Nephron progenitor cell (in vitro differentiated cells): ENCODE measurements at regions not wholly inside any gene's neighbourhood (a gene's known extent, or its start where the extent isn't known, plus 50 kb on each side); places are given as distances from the start of the nearest gene placed in this dataset.
"Not testable (repeated sequence)": the region's sequence is repeated elsewhere in the genome, so short reads cannot be mapped to it uniquely, and the experiment has no call there.

ENCODE experiments used
- DNase-seq: peaks from one replicate; pipeline ENCODE4 v3.0.0; 2021
- H3K27ac Mint-ChIP-seq: 2 replicates; pipeline ENCODE4 v1.8.0; 2021; ENCODE audit warnings: mild to moderate bottlenecking, moderate library complexity, mixed read lengths
- H3K27me3 Mint-ChIP-seq: 2 replicates; pipeline ENCODE4 v1.8.0; 2021; ENCODE audit warnings: mild to moderate bottlenecking, low read depth, mixed read lengths; ENCODE audit not compliant: poor library complexity
- H3K36me3 Mint-ChIP-seq: 2 replicates; pipeline ENCODE4 v1.8.0; 2021; ENCODE audit warnings: low read depth, mixed read lengths
- H3K4me1 Mint-ChIP-seq: 2 replicates; pipeline ENCODE4 v1.8.0; 2021; ENCODE audit warnings: mixed read lengths
- H3K4me3 Mint-ChIP-seq: 2 replicates; pipeline ENCODE4 v1.8.0; 2021; ENCODE audit warnings: mild to moderate bottlenecking, moderate library complexity, mixed read lengths
- H3K9me3 Mint-ChIP-seq: 2 replicates; pipeline ENCODE4 v1.8.0; 2021; ENCODE audit warnings: mild to moderate bottlenecking, moderate library complexity, mixed read lengths
- TF ChIP-seq, protein P1 (sequence below): fragments of 200-600 bp; sonication (generic); IDR thresholded peaks from 2 replicates; pipeline ENCODE4 v1.5.0; 2021; ENCODE audit warnings: antibody characterized with exemption

DNA sequence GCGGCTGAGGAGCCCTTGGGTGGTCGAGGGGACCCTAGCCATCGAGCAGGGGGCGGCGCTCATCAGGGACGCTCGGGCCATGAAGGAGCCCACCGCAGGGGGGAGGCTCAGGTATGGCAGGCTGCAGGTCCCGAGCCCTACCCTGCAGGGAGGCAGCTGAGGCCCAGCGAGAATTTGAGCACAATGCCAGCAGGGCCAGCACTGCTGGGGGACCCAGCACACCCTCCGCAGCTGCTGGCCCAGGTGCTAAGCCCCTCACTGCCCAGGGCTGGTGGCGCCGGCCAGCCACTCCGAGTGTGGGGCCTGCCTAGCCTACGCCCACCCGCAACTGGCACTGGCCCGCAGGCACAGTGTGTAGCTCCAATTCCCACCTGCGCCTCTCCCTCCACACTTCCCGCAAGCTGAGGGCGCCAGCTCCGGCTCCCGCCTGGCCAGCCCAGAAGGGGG, 325.4 kb upstream of the FRG1 start:
- Mint-ChIP-seq H3K4me1 (no peaks in the 10 kb centered on the region), H3K27ac (no peak overlapping the region), H3K9me3 (peaks cover 75% of the 10 kb centered on the region), H3K36me3 (no peaks in the 10 kb centered on the region), H3K27me3 (peaks cover 2% of the 10 kb centered on the region), H3K4me3 (no peak overlapping the region)
- TF ChIP-seq, protein P1, sequence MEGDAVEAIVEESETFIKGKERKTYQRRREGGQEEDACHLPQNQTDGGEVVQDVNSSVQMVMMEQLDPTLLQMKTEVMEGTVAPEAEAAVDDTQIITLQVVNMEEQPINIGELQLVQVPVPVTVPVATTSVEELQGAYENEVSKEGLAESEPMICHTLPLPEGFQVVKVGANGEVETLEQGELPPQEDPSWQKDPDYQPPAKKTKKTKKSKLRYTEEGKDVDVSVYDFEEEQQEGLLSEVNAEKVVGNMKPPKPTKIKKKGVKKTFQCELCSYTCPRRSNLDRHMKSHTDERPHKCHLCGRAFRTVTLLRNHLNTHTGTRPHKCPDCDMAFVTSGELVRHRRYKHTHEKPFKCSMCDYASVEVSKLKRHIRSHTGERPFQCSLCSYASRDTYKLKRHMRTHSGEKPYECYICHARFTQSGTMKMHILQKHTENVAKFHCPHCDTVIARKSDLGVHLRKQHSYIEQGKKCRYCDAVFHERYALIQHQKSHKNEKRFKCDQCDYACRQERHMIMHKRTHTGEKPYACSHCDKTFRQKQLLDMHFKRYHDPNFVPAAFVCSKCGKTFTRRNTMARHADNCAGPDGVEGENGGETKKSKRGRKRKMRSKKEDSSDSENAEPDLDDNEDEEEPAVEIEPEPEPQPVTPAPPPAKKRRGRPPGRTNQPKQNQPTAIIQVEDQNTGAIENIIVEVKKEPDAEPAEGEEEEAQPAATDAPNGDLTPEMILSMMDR: no peak
- no peak for DNase-seq

DNA sequence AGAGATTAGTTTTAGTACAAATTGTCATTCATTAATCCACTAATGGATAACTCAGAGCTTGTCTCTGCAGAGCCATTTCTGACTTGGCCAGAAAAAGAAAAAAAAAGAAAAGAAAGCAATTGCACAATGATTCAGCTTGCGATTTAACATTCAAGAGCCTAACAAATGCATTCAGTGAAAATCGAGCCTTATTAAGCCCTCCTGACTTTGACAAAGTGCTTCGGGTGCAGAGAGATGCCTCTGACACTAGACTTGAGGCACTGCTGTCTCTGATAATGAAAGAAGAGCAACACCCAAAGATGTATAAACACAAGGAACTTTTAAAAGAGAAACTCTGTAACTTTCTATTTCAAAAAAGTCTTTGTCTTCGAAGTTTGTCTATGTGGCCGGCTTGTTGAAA, 322.9 kb upstream of the FRG1 start:
- H3K9me3 Mint-ChIP-seq: peaks cover 60% of the 10 kb centered on the region
- not testable (repeated sequence) for DNase-seq, H3K27me3 Mint-ChIP-seq, H3K27ac Mint-ChIP-seq, H3K4me1 Mint-ChIP-seq, H3K36me3 Mint-ChIP-seq, H3K4me3 Mint-ChIP-seq

DNA sequence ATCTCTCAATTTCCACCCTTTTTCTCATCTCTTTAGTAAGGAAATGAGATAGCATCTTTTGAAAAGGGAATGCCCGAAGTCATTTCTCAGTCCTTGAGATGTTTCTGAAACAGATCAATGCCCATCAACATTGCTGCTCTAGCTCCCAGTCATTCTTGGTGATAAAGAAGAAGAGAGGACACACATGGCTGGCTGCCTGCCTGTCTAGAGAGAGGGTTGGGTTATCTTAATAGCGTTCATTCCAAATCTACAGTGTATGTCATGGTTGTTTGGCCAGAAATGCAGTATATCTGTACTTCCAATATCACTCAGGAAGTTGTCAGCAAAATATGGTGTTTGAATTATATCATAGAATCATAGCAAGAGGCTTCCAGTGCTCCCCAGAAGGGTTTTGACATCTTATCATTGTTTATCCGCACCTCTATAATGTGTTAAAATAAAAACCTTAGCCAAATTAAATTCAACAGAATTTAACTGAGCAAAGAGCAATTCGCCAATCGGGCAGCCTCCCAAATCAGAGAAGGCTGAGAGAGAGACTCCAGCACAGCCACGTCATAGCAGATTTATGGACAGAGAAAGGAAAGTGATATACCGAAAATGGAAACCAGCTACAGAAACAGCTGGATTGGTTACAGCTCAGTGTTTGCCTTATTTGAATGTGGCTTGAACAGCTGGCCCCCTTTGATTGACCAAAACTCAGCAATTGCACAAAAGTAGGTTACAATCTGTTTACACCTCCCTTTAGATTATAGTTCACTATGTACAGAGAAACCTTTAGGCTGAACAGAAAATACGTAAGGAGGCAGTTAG, 321.0 kb upstream of the FRG1 start:
- H3K27me3 Mint-ChIP-seq, H3K36me3 Mint-ChIP-seq, H3K27ac Mint-ChIP-seq, H3K4me3 Mint-ChIP-seq, DNase-seq, H3K4me1 Mint-ChIP-seq: not testable (repeated sequence)
- H3K9me3 Mint-ChIP-seq: peaks cover 46% of the 10 kb centered on the region

DNA sequence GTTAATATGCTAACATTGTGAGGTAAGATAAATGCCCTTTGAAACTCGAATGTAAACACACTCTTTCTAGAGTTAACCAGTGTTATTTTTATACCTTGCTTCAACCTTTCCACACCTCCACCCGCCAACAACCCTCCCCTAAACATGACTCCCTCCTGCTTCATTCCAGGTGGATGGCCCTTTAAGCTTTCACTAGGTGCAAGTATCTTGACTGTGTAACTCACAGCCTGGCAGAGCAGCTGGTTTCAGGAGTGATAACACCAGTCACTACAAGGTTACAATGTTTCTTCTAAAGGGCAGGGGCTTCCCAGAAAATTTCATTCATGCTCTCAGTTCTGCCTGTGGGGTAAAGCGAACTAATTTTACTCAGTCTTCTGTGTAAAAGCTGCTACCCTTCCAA, 318.1 kb upstream of the FRG1 start:
- peaks cover 31% of the 10 kb centered on the region for H3K9me3 Mint-ChIP-seq
- DNase-seq, H3K4me1 Mint-ChIP-seq, H3K27ac Mint-ChIP-seq, H3K27me3 Mint-ChIP-seq, H3K36me3 Mint-ChIP-seq, H3K4me3 Mint-ChIP-seq: not testable (repeated sequence)

DNA sequence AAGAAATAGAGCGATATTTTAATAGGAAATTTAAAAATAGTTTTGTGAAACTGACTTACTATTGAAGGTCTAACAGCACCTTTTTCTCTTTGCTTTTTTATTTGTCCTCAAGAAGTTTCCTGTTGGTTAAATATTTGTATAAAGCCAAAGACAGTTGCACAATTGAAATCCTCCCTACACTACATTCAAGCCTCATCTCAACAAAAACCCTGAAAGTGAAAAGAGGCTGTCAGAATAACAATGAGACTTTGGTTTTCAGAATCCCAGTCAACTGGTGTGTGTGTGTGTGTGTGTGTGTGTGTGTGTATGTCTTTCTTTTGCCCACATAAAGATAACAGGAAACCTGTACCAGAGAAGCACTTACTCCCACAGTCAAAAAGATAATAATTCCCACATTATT, 313.6 kb upstream of the FRG1 start:
- not testable (repeated sequence) for H3K4me3 Mint-ChIP-seq, H3K4me1 Mint-ChIP-seq, H3K27me3 Mint-ChIP-seq, H3K27ac Mint-ChIP-seq, DNase-seq, H3K36me3 Mint-ChIP-seq
- H3K9me3 Mint-ChIP-seq: peaks cover 37% of the 10 kb centered on the region

DNA sequence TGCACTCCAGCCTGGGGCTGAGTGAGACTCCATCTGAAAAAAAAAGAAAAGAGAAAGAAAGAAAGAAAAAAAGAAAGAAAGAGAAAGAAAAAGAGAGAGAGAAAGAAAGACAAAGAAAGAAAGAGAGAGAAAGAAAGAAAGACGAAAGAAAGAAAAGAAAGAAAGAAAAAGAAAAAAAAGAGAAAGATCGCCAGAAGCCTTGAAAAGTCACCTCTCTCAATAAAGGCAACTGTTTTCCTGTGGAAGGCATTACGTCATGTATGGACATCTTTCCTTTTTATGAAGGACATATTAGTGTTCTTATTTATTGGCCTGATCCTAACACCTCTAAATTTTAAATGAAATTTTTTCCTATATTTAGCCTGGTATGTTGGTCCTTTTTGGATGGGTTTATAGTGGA, 310.9 kb upstream of the FRG1 start:
- H3K9me3 Mint-ChIP-seq: peaks cover 37% of the 10 kb centered on the region
- not testable (repeated sequence) for DNase-seq, H3K27me3 Mint-ChIP-seq, H3K36me3 Mint-ChIP-seq, H3K4me1 Mint-ChIP-seq, H3K4me3 Mint-ChIP-seq, H3K27ac Mint-ChIP-seq

DNA sequence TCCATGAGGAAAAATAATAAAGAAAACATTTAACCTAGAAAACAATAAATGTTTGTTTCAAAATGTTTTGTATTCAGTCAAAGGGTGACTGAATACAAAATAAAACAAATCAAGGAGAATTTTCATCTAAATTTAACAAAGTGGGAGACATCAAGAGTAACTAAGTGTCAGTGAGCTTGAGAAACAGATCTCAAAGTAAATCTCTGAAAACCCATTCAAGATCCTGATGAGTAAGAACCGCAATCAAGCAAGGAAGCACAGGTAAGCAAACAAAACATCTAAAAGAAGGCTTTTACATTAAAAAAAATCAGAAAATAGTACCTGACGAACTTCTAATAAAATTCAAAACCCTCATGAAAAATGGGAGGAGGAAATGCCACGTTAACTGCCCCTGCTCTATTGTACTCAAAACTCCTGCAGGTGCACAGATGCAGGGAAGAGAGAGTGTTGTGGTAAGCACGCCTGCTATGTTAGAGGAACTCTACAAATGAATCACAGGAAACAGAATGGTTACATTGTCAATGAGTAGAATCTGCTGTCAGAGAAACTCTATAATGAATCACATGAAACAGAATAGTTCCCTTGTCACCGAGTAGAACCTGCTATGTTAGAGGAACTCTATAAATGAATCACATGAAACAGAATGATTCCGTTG, 309.6 kb upstream of the FRG1 start:
- peaks cover 48% of the 10 kb centered on the region for H3K9me3 Mint-ChIP-seq
- not testable (repeated sequence) for H3K36me3 Mint-ChIP-seq, H3K4me1 Mint-ChIP-seq, H3K27ac Mint-ChIP-seq, H3K27me3 Mint-ChIP-seq, H3K4me3 Mint-ChIP-seq, DNase-seq

DNA sequence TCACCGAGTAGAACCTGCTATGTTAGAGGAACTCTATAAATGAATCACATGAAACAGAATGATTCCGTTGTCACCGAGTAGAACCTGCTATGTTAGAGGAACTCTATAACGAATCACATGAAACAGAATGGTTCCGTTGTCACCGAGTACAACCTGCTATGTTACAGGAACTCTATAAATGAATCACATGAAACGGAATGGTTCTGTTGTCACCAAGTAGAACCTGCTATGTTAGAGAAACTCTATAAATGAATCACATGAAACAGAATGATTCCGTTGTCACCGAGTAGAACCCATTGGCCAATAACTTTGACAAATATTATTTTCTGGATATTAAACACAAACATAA, 309.1 kb upstream of the FRG1 start:
- H3K27ac Mint-ChIP-seq, DNase-seq: not testable (repeated sequence)

DNA sequence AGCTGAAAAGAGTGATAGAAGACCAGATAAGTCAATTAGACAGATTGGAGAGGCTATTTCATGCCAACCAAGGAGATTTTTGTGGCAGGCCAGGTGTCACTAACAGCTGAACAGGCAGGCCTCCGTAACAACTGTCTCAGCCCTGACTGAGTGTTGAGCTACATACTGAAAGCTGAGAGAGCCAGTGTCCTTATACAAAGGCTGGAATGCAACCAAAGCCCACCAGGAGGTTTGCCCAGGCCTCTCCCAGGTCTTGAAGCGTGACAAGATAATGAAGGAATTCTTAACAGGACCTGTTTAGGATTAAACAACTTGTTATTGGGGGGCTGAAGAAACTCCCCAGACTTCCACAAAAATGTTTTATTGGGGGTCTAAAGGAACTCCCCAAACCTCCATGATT, 290.2 kb upstream of the FRG1 start:
- H3K4me1 Mint-ChIP-seq, H3K27ac Mint-ChIP-seq, H3K27me3 Mint-ChIP-seq, H3K36me3 Mint-ChIP-seq, H3K4me3 Mint-ChIP-seq, DNase-seq: not testable (repeated sequence)
- H3K9me3 Mint-ChIP-seq: peaks cover 53% of the 10 kb centered on the region

More for the DNA sequence above, 309.1 kb upstream of the FRG1 start:
- peaks cover 51% of the 10 kb centered on the region for H3K9me3 Mint-ChIP-seq
- H3K4me1 Mint-ChIP-seq, H3K27me3 Mint-ChIP-seq, H3K4me3 Mint-ChIP-seq, H3K36me3 Mint-ChIP-seq: not testable (repeated sequence)

DNA sequence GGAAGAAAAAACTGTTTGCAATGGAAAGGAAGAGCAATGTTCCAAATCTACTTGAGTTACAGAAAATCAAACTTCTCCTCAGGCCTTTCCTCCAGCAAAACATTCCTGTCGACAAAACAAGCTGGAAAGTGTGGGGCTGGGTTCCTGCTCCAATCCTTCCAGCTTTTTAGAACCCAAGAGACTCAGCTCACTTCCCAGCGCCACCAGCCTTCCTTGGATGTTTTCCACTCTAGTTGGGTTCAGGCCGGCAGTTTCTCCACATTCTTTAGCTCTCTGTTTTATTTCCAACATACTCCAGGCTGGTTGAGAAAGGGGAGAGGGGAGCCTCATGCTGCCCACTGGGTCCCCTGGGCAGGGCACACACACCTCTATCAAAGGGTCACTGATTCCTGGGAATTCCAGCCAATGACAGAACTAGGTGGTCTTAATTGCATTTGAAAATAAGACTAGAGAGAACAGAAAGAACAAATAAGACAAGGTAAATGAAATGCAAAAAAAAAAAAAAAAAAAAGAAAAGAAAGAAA, 287.5 kb upstream of the FRG1 start:
- H3K4me1 Mint-ChIP-seq, H3K4me3 Mint-ChIP-seq, DNase-seq, H3K27me3 Mint-ChIP-seq, H3K27ac Mint-ChIP-seq, H3K36me3 Mint-ChIP-seq: not testable (repeated sequence)
- H3K9me3 Mint-ChIP-seq: peaks cover 57% of the 10 kb centered on the region

DNA sequence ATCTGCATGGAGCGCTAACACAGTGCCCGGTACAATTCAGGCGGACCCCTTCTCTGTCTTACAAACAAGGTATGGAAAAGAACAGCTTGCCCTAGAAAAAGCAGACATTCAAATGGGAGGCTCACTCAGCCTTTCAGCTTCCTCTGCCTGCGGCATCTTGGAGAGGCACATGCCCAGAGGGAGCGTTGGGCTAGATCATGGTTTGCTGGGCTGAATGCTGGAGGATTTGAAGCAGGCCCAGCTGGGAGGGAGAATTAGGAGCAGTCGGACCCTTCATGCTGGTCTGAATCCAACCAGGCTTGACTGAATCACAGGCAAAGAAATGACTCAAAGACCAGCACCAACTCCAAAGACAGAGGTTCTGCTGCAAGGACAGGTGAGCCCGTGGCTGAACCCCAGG, 286.7 kb upstream of the FRG1 start:
- H3K27me3 Mint-ChIP-seq, H3K4me1 Mint-ChIP-seq, DNase-seq, H3K36me3 Mint-ChIP-seq, H3K27ac Mint-ChIP-seq, H3K4me3 Mint-ChIP-seq: not testable (repeated sequence)
- H3K9me3 Mint-ChIP-seq: peaks cover 62% of the 10 kb centered on the region

DNA sequence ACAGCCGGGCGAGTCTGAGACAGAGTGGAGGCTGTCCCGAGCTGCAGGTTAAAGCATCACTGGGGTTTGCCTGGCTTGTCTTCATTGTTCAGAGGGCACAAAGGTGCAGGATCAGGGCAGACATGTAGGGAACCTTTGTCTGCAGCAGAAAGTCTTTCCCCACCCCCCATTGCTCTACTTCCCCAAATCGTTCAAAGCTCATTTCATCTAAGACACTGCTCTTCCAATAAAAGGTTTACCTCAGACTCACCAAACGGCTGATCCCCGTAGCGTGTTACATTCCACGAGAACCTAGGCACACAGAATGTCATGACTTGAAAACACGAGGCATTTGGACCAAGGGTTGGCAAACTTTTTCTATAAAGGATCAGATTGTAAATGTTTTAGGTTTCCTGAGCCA, 286.3 kb upstream of the FRG1 start:
- H3K27ac Mint-ChIP-seq, H3K27me3 Mint-ChIP-seq, H3K36me3 Mint-ChIP-seq, DNase-seq, H3K4me1 Mint-ChIP-seq, H3K4me3 Mint-ChIP-seq: not testable (repeated sequence)
- peaks cover 65% of the 10 kb centered on the region for H3K9me3 Mint-ChIP-seq

DNA sequence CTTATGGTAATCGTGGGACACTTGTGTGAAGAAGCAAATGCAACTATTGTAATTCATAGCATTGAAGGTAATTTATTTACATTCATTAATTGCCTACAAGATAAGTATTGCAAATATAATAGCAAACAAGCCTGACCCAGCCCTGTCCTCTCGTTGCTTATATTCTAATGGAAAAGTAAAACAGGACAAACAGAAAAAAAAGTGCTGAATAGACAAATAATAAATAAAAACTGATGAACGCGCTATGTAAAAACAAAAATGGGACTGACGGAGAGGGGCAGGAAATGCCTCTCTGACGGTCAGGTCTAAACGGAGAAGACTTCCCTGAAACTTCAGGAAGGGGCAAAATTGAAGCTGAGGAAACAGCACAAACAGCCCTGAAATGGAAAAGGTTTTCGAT, 284.9 kb upstream of the FRG1 start:
- not testable (repeated sequence) for H3K27ac Mint-ChIP-seq, H3K4me3 Mint-ChIP-seq, H3K36me3 Mint-ChIP-seq, H3K27me3 Mint-ChIP-seq, DNase-seq, H3K4me1 Mint-ChIP-seq
- peaks cover 61% of the 10 kb centered on the region for H3K9me3 Mint-ChIP-seq
